IPS DF 6.9 (cell line): ENCODE measurements at regions not wholly inside any gene's neighbourhood (a gene's known extent, or its start where the extent isn't known, plus 50 kb on each side); places are given as distances from the start of the nearest gene placed in this dataset.
"Not testable (repeated sequence)": the region's sequence is repeated elsewhere in the genome, so short reads cannot be mapped to it uniquely, and the experiment has no call there.

ENCODE experiments used
- DNase-seq: peaks from one replicate; pipeline ENCODE4 v3.0.0-alpha.2; 2013; ENCODE audit warnings: low read depth, low spot score
- H3K27ac ChIP-seq: one replicate; pipeline ENCODE4 v1.5.1; 2013; ENCODE audit warnings: low read length, control low read depth
- H3K27me3 ChIP-seq: 2 replicates; pipeline ENCODE4 v1.6.1; 2013; ENCODE audit warnings: mild to moderate bottlenecking, low read length; ENCODE audit not compliant: control insufficient read depth, insufficient read depth
- H3K36me3 ChIP-seq: 2 replicates; pipeline ENCODE4 v1.6.1; 2013; ENCODE audit warnings: low read length; ENCODE audit not compliant: control insufficient read depth, insufficient read depth
- H3K4me1 ChIP-seq: 2 replicates; pipeline ENCODE4 v1.6.1; 2013; ENCODE audit warnings: low read length; ENCODE audit not compliant: control insufficient read depth, insufficient read depth
- H3K4me3 ChIP-seq: 2 replicates; pipeline ENCODE4 v1.5.1; 2013; ENCODE audit warnings: mild to moderate bottlenecking, low read length
- H3K9me3 ChIP-seq: 2 replicates; pipeline ENCODE4 v1.6.1; 2013; ENCODE audit warnings: low read length, inconsistent platforms; ENCODE audit not compliant: control insufficient read depth, insufficient read depth
- WGBS: extraction: QIAGEN DNeasy Blood & Tissue Kit; methylation state at CpG from one replicate; pipeline ENCODE4 v1.1.7; 2013; ENCODE audit warnings: mixed read lengths, missing lambda C conversion rate; ENCODE audit not compliant: insufficient read length, insufficient coverage; 5-methylcytosine and 5-hydroxymethylcytosine counted together

DNA sequence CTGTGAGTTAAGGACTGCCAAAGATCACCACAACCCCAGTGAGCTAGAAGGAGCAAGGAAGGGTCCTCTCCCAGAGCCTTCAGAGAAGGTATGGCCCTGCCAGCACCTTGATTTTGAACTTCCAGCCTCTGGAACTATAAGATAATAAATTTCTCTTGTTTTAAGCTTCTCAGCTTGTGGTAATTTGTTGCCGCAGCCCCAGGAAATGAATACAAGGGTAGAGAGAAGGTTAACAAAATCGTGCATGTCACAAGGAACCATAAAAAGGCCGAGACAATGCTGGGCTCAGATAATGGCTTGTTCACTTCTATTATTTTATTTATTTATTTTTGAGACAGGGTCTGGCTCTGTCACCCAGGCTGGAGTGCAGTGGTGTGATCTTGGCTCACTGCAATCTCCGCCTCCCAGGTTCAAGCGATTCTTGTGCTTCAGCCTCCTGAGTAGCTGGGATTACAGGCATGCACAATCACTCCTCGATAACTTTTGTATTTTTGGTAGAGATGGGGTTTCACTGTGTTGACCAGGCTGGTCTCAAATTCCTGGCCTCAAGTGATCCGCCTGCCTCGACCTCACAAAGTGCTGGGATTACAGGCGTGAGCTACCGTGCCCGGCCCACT is 71.5 kb downstream of the WSB1 start:
- not testable (repeated sequence) for H3K27me3 ChIP-seq, H3K4me1 ChIP-seq

DNA sequence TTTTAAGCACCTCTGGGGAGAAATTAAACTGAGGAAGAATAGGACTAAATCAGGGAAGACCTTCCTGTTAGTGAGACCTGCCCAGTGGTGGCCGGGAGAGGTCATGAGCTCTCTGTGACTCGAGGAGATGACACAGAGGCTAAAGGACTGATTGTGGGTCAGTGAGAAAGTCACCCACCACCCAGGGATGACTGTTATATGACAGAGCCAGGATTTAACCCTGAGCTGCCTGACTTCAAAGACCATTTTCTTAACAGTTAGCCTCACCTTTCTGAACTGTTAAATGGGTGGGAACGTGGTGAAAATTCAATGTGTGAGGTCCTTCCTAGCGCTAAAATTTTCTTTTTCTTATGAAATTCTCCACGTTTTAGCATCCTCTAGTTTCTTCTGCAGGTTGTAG is 72.5 kb downstream of the WSB1 start:
- Histone ChIP-seq H3K4me1 (no peaks in the 10 kb centered on the region), H3K9me3 (no peaks in the 10 kb centered on the region), H3K27me3 (no peaks in the 10 kb centered on the region), H3K4me3 (no peak overlapping the region), H3K36me3 (no peaks in the 10 kb centered on the region), H3K27ac (no peak overlapping the region)
- no CpG with 5 or more reads among the region's 5 CpGs for WGBS
- no peak for DNase-seq

More for the DNA sequence above, 71.5 kb downstream of the WSB1 start:
- H3K36me3 ChIP-seq, DNase-seq, H3K9me3 ChIP-seq, H3K27ac ChIP-seq, H3K4me3 ChIP-seq: not testable (repeated sequence)
- WGBS, result no CpG with 5 or more reads among the region's 11 CpGs

DNA sequence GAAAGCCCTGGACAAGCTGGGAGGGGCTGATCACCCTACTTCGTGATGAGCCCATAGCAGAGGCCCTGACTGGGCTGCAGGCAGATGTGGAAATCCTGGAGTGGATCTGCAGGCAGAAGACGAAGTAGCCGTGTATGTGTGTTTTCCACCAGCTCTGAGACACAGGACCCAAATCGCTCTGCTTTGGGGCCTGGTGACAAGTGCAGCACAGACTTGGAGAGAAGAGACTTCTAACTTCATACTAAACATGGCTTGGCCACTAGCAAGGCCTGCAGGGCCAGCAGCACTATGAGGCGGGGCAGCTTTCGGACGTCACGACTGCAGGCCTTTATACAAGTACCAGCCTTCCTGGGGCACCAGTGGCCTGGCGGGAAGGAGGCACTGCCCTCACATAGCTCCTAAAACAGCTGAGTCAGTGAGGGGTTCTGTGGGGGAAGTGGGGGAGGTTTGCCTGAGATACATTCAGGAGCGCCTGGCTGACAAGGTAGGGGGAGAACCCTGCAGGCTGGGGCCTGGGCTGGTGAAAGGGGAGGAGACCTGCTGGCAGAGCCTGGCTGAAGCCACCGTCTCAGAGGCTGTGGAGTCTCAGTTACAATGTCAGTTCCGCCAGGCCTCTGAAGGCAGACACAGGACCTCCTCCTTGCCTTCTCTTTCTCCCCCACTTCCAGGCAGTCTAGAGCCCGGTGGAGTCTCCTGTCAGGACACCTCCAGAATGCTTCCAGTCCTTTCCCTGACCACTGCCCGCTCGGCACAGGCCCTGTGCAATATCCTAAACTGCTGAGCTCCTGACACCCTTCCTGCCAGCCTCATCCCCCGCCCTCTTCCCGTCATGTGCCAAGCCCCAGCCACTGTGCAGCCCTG is 73.4 kb downstream of the WSB1 start:
- no peaks in the 10 kb centered on the region for H3K4me1 ChIP-seq
- H3K9me3 ChIP-seq, result no peaks in the 10 kb centered on the region
- DNase-seq, result no peak
- H3K27ac ChIP-seq, result no peak overlapping the region
- no peaks in the 10 kb centered on the region for H3K36me3 ChIP-seq
- no peak overlapping the region for H3K4me3 ChIP-seq
- no peaks in the 10 kb centered on the region for H3K27me3 ChIP-seq
- no CpG with 5 or more reads among the region's 17 CpGs for WGBS

DNA sequence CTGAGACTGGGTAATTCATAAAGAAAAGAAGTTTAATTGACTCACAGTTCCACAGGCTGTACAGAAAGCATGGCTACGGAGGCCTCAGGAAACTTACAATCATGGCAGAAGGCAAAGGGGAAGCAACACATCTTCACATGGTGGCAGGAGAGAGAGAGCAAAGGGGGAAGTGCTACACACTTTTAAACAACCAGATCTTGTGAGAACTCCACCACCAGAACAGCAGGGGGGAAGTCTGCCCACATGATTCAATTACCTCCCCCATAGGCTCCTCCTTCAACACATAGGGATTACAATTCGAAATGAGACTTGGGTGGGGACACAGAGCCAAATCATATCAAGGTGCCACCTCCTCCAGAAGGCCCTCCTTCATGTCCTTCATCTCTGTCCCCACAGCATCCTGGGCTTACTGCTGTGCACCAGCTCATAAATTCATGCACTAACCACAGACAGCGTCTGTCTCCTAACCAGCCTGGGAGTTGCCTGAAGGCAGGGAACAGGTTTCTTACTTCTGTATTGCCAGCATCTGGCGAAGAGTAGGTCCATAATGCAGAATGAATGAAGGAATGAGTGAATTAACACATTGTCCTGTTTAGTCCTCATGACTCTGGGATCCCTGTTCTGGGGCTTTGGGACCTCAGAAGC is 74.4 kb downstream of the WSB1 start:
- DNase-seq, result no peak
- no peaks in the 10 kb centered on the region for H3K27me3 ChIP-seq
- no CpG with 5 or more reads among the region's 4 CpGs for WGBS
- H3K27ac ChIP-seq, result no peak overlapping the region
- H3K9me3 ChIP-seq, result no peaks in the 10 kb centered on the region
- H3K36me3 ChIP-seq, result no peaks in the 10 kb centered on the region
- no peaks in the 10 kb centered on the region for H3K4me1 ChIP-seq
- H3K4me3 ChIP-seq, result no peak overlapping the region

DNA sequence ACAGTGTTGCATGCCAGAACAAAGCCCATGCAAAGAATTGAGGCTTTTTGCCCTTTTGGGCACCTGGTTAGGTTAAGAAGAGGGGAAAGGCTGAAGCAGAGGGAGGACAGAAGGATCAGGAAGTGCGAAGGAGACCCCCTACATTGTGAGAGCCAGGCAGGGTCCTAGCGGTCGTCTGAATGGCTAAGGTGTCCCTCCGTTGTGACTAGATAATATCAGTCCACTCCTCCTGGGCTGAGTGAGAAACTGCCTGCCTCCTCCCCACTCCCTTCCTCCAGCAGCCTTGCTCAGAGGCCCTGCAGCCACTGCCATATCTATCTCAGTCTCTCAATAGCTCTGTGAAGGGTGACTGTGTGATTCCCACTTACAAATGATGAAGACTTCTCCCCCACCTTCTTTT is 75.1 kb downstream of the WSB1 start:
- Histone ChIP-seq H3K4me1 (no peaks in the 10 kb centered on the region), H3K9me3 (no peaks in the 10 kb centered on the region), H3K4me3 (no peak overlapping the region), H3K36me3 (no peaks in the 10 kb centered on the region), H3K27me3 (no peaks in the 10 kb centered on the region), H3K27ac (no peak overlapping the region)
- no peak for DNase-seq
- no CpG with 5 or more reads among the region's 4 CpGs for WGBS

DNA sequence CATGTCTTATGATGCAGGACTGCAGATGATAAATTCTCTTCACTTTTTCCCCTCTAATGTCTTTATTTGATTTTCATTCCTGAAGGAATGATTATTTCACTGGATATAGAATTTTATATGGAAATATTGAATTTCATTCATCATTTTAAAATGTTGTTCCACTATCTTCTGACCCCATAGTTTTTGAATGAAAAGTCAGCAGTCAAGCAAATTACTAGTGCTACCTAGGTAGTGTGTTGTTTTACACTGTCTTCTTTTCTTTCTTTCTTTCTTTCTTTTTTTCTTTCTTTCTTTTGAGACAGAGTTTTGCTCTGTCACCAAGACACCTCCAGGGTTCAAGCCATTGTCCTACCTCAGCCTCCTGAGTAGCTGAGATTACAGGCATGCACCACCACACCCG is 76.9 kb downstream of the WSB1 start:
- no CpG with 5 or more reads among the region's 1 CpG for WGBS
- no peak for DNase-seq

DNA sequence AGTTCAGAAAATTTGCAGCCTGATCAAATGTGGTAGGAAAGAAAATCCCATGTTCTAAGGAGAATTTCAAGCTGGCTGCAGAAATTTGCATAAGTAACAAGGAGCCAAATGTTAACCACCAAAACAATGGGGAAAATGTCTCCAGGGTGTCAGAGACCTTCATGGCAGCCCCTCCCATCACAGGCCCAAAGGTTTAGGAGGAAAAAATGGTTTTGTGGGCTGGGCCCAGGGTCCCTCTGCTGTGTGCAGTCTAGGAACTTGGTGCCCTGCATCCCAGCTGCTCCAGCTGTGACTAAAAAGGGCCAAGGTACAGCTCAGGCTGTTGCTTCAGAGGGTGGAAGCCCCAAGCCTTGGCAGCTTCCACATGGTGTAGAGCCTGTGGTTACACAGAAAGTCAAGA is 79.8 kb downstream of the WSB1 start:
- not testable (repeated sequence) for H3K4me1 ChIP-seq, H3K4me3 ChIP-seq, H3K36me3 ChIP-seq, DNase-seq, H3K27me3 ChIP-seq, H3K9me3 ChIP-seq, H3K27ac ChIP-seq

More for the DNA sequence above, 76.9 kb downstream of the WSB1 start:
- Histone ChIP-seq H3K36me3 (no peaks in the 10 kb centered on the region), H3K27me3 (no peaks in the 10 kb centered on the region), H3K4me1 (no peaks in the 10 kb centered on the region), H3K4me3 (no peak overlapping the region), H3K27ac (no peak overlapping the region), H3K9me3 (no peaks in the 10 kb centered on the region)

DNA sequence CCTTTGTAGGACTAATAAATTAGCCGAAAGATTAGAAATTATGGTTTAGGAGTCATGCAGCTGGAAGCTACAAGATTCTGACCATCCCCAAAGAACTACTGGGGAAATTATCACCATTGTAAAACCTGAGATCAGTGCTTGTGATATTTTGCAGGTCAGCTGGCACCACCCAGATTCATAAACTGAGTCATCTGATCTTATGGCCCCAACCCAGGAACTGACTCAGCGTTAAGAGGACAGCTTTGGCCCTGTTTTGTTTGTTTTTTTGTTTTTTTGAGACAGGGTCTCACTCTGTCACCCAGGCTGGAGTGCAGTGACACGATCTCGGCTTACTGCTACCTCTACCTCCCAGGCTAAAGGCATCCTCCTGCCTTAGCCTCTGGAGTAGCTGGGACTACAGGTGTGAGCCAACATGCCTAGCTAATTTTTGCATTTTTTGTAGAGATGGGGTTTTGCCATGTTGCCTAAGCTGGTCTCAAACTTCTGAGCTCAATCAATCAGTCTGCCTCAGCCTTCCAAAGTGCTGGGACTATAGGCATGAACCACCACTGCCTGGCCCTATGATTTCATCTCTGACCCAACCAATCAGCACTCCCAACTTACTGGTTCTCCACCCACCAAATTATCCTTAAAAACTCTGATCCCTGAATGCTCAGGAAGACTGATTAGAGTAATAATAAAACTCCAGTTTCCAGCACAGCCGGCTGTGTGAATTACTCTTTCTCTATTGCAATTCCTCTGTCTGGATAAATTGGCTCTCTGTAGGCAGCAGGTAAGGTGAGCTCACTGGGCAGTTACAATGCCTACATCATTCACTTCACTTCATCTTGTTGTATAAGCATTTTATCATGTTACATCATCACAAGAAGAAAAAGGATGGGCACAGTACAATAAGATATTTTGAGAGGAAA is 79.4 kb upstream of the KSR1 start:
- WGBS, result no CpG with 5 or more reads among the region's 5 CpGs
- no peak for DNase-seq
- Histone ChIP-seq H3K36me3 (no peaks in the 10 kb centered on the region), H3K9me3 (no peaks in the 10 kb centered on the region), H3K27me3 (no peaks in the 10 kb centered on the region), H3K4me3 (no peak overlapping the region), H3K4me1 (0 out of 2 replicates have a peak, but pooled peaks cover 1% of the 10 kb centered on the region), H3K27ac (no peak overlapping the region)

DNA sequence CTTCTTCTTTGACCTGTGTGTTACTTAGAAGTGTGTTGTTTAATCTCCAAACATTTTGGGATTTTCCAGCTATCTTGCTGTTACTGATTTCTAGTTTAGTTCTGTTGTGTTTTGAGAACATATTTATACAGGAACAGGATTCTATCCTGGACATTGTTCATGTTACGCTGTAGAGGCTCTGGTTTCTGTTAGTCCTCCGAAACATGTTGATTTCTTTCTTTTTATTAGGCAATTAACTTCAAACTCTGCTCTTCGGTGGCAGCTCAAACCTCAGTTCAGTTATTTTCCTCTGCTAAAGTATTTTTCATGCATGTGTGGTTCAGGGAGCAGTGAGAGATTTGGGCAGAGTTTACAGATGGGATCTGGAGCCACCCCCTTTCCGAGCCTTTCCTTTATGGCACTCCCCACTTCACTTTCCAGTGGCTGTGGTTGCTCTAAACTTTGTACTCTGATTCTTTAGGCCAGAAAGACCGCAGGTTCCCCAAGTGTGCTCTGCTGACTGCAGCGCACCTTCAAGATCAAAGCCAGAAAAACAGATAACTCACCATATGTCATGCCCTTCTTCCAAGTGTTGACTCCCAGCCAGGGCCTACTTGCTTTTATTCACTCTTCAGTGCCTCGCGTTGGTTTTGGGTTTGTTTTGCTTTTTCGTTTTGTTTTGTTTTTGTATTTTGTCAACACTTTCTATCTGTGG is 77.6 kb upstream of the KSR1 start:
- Histone ChIP-seq H3K9me3 (no peaks in the 10 kb centered on the region), H3K36me3 (no peaks in the 10 kb centered on the region), H3K27me3 (no peaks in the 10 kb centered on the region), H3K4me1 (0 out of 2 replicates have a peak, but pooled peaks cover 1% of the 10 kb centered on the region), H3K27ac (no peak overlapping the region), H3K4me3 (no peak overlapping the region)
- no CpG with 5 or more reads among the region's 9 CpGs for WGBS
- DNase-seq, result no peak
